ENCODE measurements at regions not wholly inside any gene's neighbourhood (a gene's known extent, or its start where the extent isn't known, plus 50 kb on each side); places are given as distances from the start of the nearest gene placed in this dataset.

DNA sequence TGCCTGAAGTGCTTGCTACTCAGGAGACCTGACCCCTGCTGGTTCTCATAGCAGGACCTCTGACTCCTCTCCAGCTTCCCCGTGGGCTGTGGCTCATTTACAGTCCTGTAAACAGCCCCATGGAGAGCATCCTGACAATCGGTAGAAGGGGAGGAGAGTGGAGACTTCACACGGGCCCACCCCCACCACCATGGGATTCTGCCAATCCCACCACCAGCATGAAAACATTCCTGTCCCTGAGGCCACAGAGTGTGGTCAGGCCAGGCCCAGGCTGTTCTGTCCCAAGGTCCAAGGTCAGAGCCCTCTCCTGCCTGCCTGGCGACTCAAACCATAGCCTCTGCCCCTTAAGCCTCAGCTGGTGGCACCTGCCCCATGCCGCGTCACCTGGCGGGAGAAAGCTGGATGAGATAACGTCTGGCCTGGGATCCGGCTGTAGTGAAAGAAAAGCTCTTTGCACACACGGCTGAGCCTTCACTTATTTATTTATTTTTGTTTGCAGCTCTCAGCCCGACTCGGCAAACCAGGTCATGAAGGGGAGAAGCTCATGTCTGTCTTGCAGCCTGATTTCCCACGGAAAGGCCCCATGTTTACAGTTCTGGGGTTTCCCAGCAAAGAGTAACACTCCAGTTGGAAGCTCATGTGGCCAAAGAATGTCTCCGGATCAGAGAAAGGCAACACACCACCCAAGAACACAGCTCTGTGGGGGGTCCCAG lies 293.6 kb upstream of the ZMIZ1 start:
- no peak for DNase-seq (ENCODE audit: low spot score)

- DNase-seq (ENCODE audit: low spot score) = no peak
These were observed 292.9 kb upstream of the ZMIZ1 start for GRCh38 chr10:78775891-78776290.

- no peak for DNase-seq (ENCODE audit: low spot score)
These were observed 292.0 kb upstream of the ZMIZ1 start for GRCh38 chr10:78776756-78777155.

GRCh38 chr10:78777466-78777865 lies 291.3 kb upstream of the ZMIZ1 start:
- no peak for DNase-seq (ENCODE audit: low spot score)

DNA sequence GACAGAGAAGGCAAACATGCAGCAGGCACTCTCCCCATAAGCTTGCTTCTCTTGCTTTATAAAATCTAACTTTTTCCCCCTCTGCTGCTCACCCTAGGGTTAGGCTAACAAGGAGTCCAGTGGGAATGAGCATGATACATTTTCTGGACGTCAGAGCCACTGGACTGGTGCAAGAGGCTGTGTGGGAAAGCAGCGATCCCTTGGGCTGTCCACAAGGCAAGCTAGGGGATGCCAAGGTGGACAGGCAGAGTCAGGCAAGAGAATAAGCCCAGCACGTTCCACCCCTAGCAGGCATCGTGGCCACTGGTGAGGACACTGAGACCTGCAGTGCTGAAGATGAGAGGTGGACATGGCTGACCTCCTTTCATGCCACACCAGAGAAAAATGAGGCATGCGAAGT lies 290.9 kb upstream of the ZMIZ1 start:
- no peak for DNase-seq (ENCODE audit: low spot score)

GRCh38 chr10:78778444-78779338 lies 290.1 kb upstream of the ZMIZ1 start:
- no peak for DNase-seq (ENCODE audit: low spot score)

GRCh38 chr10:78779339-78779955 lies 289.3 kb upstream of the ZMIZ1 start:
- no peak for DNase-seq (ENCODE audit: low spot score)

DNA sequence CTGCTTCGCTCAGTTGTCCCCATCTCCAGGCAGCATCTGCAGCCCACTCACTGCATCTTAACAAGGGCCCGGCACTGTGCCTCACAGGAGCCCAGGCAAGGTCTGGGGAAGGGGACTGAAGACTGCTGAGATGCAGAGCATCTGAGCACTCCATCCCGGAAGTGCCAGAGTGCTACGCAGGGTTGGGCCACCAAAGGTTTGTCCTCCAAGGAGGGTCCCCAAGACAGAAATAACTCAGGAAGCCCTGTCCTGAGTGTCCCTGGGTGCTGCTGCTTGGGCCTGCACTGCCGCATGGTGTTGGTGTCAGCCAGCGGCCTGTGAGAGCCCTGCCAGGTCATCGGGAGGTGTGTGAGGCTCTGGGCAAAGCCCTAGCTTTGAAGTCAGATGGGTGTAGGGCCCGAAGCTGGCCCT lies 288.2 kb upstream of the ZMIZ1 start:
- DNase-seq (ENCODE audit: low spot score) = no peak

DNA sequence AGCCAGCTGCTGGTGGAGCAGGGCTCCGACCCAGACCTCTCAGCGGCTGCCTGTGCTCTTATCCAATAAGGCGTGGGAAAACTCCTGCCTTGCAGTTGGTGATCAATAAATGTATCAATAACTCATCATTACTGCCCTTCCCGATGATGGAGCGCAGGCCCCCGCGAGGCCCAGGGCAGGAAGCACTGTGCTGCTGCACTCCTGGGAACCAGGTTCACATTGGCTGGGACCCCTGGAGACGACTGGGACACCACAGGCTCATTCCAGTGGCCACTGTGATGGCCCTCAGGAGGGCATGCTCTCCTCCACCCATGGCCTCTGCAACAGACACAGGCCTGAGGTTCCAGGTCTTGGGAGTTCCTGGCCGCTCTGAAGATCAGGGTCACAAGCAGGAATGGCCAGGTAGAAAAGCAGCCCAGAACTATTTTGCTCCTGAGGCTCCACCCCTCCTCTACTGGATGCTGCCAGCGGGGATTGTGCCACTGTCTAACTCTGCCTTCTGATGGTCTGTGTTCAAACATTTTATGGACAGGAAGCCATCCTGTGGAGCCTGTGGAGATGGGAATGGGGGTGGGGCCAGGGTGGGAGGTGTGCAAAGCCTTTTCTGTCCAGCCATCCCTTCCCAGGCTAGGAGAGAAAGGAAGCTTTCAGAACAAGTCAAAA lies 287.4 kb upstream of the ZMIZ1 start:
- no peak for DNase-seq (ENCODE audit: low spot score)

DNA sequence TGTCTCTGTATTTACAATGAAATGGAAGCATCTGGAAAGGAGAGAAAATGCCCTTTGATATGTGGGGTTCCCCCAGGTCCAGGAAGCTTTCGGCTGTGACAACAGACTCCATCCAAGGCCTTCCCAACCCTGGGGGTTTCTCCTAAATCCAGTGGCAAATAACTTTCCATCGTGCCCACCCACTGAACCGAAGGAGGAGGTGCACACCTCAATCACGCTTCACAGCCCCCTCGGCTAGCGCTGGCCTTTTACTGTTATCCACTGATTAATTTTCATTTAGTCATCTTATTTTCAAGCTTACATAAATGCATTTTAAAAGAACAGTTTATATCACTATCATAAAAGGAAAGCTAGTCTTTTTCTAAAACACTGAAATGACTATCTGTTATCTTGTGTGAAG lies 286.8 kb upstream of the ZMIZ1 start:
- no peak for DNase-seq (ENCODE audit: low spot score)

- no peak for DNase-seq (ENCODE audit: low spot score)
These were observed 286.3 kb upstream of the ZMIZ1 start for GRCh38 chr10:78782441-78782840.

- no peak for DNase-seq (ENCODE audit: low spot score)
These were observed 285.0 kb upstream of the ZMIZ1 start for GRCh38 chr10:78783753-78784152.

DNA sequence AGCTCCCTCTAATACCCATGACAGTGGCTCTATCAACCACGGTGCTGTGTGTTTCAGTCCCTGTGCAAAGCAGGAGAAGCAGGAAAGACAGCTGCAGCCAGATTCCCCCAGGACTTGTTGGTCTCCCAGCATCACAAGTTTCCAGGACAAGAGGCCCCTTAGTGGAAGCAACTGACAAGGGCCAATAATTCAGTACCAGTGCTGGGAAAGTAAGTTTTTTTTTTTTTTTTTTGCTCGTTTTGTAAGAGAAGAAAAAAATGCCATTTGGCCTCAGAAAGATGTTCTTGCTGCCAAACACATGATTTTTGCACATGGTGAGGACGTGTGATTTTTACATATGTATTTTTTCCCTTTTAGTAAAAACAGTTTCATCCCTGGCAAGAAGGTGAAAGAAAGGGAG lies 284.2 kb upstream of the ZMIZ1 start:
- no peak for DNase-seq (ENCODE audit: low spot score)

- DNase-seq (ENCODE audit: low spot score) = no peak
These were observed 283.7 kb upstream of the ZMIZ1 start for GRCh38 chr10:78785066-78785465.

- DNase-seq (ENCODE audit: low spot score) = no peak
These were observed 282.8 kb upstream of the ZMIZ1 start for GRCh38 chr10:78785991-78786390.

DNA sequence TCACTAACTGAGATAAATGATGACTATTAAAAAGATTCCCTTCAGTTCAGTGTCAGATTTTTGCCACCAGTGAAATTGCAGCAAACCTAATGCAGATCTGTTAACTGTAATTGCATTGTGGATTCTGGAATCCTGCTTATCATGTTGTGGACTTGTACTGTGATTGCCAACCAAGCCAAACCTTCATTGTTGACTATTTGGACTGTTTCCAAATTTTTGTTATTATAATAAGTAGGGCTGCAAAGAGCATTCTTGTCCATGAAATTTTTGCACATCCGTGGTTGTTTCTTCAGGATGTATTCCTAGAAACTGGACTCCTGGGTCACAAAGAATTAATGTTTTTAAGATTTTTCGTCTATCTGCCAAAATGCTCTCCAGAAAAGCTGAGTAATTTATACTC lies 281.6 kb upstream of the ZMIZ1 start:
- DNase-seq (ENCODE audit: low spot score) = no peak

- DNase-seq (ENCODE audit: low spot score) = no peak
These were observed 273.9 kb upstream of the ZMIZ1 start for GRCh38 chr10:78794736-78795455.

DNA sequence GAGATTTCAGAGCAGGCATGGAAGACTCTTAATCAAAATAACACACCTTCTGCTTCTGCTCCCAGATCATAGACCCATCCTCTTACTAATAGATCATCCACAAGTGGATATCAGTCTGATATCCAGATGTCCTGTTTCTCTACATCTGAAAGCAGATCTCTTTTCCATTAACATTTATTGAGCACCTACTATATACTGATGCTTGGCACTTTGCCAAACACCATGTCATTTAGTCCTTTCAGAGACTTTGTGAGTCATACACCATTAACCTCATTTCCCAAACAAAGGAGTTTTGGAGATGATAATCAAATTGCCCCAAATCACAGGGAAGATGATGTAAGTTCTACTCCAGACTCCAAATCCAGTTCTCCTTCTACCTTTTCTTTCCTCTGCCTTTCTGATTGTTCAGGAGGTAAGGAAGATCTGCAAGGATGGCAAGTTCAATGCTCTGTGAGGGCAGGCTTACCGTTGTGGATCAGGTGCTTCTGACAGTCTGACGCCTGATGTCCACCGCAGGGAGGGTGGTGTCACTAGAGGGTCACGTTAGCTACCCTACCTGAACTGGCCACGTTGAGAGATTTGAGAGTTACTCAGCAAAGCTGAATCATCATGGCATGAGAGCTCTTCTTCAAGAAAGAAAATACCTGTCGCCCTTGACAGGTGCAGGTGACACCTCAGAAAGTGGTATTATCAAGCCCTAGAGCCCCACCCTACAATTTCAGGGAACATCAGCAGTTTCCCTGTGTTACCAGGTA lies 269.6 kb upstream of the ZMIZ1 start:
- no peak for DNase-seq (ENCODE audit: low spot score)

DNA sequence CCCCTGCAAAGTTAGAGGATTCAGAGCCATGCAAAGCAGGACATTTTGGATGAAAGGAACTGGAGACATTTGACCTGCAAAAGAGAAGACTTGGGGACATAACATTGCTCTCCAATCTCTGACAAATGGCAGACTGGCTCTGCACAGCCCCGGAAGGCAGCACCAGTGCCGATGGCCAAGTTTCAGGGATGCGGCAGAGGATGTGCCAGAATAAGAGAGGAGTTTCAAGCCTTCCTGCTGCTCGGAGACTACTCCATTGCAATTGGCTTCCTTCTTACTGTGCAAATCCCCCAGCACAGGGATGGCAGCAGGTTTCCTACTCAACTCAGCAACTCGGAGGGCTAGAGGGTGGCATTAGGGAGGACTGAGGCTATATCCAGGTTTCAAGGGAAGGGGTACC lies 268.8 kb upstream of the ZMIZ1 start:
- no peak for DNase-seq (ENCODE audit: low spot score)

DNA sequence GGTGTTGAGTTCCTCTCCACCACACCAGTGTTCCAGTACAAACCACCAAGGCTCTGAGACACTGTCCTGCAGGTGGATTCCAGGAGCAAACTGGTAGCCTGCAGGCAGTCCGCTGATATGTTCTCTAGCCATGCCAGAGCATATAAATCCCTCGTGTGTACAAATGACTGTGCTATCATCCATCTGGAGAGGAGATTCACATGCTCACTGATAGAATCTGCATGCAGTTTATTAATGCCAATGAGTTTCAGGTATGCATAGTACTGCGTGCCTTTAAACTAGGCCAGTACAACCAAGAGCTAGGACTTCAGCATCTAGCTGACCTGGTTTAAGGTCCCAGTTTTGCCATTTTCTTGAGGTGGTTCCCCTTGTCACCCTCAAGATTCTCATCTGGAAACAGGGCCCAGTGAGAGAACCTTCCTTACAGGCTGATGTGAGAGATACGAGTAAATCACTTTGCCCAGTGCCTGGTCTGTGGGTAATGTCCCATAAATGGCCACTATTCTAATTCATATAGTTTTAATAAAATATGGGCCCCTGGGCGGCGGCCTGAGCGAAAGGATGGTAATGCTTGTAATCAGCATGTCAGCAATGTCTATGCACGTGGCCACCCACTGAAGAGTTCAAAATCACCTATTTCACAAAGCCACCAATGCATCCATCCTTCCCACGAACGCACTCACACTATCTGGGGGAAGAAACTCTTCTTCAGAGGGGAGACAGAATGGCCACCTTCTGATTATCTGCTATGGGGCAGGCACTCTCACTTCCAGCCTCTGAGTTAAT lies 268.0 kb upstream of the ZMIZ1 start:
- no peak for DNase-seq (ENCODE audit: low spot score)
